Sciatic nerve (tissue), 2 donors: ENCODE measurements at regions not wholly inside any gene's neighbourhood (a gene's known extent, or its start where the extent isn't known, plus 50 kb on each side); places are given as distances from the start of the nearest gene placed in this dataset.
A peak's percentile ranks its signal among the peaks of the same experiment; 100 is the strongest.

Source experiments
- ATAC-seq: fragments of 200-7000 bp; cut with Tn5 transposase; one replicate; pipeline ENCODE4 v1.9.1; 2020; ENCODE audit warnings: mild to moderate bottlenecking, moderate library complexity
- DNase-seq: peaks from one replicate; pipeline ENCODE4 v3.0.0-alpha.2; 2020; ENCODE audit warnings: low spot score
- intact Hi-C: fragments of 100-400 bp; cut with DNase I; formaldehyde crosslinking; loops from one replicate; pipeline ENCODE4 v1.14.2; 2022
- donor health status: DM: no; HTN: no; CAD: no.
- donor health status: DM: no; HTN: no; CAD: no.

- intact Hi-C loops: no loop called here
- ATAC-seq (no peak), DNase-seq (no peak)
These were observed 51.4 kb upstream of the SEC61G start for GRCh38 chr7:54810401-54810800.

- DNase-seq (no peak), ATAC-seq (peak; percentile 88)
- intact Hi-C loops: no loop called here
These were observed 52.2 kb upstream of the SEC61G start for GRCh38 chr7:54811041-54811845.

DNA sequence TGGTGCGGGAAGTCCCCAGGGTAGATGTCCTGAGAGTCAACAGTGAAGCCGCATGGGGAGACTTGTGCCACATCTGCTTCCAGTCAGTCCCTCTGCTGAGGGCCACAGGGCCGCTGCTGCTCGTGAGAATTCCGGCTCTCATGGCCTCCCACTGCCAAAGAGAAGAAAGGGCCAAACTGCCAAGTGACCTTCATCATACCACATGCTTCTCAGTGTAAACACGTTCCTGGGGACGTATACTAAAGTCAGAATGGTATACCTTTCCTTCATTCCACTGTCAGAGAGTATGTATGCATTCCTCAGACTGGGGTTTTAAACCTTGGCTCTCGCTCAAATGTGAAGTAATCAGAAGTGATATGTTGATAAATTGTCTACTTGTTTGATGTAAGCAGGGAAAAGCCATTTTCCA, 52.8 kb upstream of the SEC61G start:
- ATAC-seq: peak; percentile 55
- intact Hi-C loops: no loop called here
- DNase-seq: no peak

DNA sequence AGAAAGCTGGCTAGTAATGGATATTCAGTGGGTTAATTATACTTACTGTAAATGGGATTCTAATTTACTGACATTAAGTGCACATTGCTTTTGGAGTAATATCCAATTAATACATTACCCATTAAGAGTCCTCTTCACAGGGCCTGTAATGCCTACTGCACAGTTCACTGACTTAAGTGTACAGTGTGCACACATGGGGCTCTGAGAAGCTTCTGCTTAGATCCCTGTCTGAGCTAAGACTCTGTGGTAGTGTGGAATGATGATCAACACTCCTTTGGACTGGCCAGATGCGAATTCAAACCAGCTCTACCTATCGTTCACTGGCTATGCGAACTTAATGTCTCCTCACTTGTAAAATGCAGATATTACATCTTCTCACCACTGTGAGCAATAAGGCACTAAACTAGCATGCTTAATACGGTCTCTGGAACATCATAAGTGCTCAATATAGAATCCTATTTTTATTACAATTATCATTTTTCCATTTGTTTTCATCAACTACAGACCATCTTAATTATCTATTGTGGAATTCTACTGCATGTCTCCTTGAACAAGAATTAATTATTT, 53.8 kb upstream of the SEC61G start:
- intact Hi-C loops: no loop called here
- peak; percentile 57 for ATAC-seq
- DNase-seq: no peak

DNA sequence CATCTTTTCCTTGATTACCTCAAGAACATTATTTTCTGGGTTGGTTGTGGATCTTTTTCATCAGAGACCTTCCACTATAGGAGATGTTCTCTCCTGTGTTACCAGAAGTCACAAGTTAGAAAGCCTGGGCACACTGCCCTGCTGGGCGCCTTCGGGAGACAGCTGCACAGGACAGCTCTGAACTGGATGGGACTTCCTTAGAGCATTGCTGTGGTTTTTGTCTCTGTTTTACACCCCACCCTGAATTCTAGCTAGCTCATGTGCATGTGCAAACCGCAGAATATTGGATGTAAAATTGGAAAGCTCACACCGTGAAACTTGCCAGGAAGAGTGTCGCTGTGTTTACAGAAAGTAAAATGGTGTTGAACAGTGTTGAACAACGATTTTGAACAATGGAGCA, 54.4 kb upstream of the SEC61G start:
- intact Hi-C loops: no loop called here
- DNase-seq (no peak), ATAC-seq (peak; percentile 89)

GRCh38 chr7:54814401-54814800, 55.4 kb upstream of the SEC61G start:
- DNase-seq (no peak), ATAC-seq (no peak)
- intact Hi-C loops: no loop called here

DNA sequence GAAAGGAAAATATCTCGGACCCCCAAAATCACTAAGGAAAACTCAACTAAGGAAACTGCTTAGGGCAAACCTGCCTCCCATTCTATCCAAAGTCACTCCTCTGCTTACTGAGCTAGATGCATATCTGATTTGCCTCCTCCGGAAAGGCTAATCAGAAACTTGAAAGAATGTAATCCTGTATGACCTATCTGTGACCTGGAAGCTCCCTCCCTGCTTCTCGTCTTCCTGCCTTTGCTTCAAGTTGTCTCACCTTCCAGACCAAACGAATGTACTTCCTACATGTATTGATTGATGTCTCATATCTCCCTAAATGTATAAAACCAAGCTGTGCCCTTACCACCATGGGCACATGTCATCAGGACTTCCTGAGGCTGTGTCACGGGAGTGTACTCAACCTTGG, 58.1 kb upstream of the SEC61G start:
- DNase-seq: no peak
- ATAC-seq: no peak
- intact Hi-C loops: no loop called here

GRCh38 chr7:54823776-54824175, 64.8 kb upstream of the SEC61G start:
- ATAC-seq (peak; percentile 76), DNase-seq (no peak)
- intact Hi-C loops: no loop called here

DNA sequence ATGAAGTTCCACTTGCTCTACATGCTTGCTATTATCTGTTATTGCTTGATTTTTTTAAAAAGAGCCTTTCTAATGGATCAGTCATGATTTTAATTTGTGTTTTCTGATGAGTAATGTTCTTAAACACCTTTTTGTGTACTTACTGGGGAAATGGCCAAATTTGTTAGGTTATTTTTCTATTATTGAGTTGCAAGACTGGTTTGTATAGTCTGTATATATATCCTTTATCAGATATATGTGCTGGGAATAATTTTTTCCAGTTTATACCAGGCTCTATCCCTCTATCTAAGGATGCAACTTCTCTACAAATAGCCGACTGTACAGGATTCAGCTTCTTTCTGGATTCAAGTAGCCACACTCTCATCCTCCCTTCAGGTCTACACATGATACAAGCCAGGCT, 65.6 kb upstream of the SEC61G start:
- ATAC-seq: no peak
- intact Hi-C loops: no loop called here

DNA sequence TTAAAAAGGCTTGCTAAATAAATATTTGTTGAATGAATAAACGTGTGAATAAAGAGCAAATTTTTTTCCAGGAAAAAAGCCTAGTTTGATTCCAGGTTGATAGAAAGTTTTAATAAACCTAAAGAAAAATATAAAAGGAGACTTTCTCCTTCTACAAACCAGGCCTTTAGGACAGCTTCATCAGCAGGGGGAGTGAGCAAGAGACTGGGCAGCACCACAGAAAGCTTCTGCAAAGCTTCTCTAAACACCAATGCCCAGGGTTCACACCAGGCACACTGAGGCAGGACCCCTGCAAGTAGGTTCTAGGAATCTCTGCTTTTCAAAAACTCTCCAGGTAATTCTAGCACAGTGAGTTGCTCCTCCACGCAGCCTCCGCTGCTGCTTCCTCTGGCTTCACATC, 66.4 kb upstream of the SEC61G start:
- ATAC-seq: no peak
- DNase-seq: no peak
- intact Hi-C loops: no loop called here

More for the DNA sequence above, 65.6 kb upstream of the SEC61G start:
- no peak for DNase-seq

DNA sequence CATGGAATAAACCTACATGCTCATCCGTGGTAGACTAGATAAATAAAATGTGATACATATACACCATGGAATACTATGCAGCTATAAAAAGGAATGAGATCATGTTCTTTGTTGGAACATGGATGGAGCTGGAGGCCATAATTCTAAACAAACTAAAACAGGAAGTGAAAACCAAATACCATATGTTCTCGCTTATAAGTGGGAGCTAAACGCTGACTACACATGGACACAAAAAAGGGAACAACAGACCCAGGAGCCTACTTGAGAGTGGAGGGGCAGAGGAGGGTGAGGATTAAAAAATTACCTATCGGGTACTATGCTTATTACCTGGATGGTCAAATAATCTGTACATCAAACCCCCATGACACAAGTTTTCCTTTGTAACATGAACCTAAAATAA, 68.7 kb upstream of the SEC61G start:
- no peak for ATAC-seq
- intact Hi-C loops: no loop called here

DNA sequence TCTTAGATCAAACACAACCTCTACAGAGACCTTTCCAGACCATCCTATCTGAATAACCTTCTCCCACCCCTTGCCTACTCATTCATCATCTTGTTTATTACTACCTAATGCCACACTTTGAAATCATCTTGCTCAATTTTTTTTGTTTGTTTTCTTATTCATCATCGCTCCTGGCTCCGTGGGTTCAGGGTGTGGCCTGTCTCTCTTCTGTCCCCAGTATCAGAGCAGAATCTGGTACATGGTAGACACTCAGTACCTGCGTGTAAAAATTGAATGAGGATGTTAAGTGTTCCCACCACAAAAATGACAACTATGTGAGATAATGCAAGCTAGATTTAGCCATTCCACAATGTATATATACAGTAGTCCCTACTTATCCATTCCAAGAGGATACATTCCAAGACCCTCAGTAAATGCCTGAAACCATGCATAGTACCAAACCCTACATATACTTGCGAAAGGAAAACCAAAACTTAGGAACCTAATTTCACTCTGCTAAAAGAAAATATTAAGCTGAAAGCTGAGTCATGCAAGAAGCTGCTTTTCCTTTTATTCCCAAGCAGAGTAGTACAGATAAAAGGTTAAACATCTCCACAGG, 72.1 kb upstream of the SEC61G start:
- intact Hi-C loops: no loop called here
- DNase-seq (no peak), ATAC-seq (no peak)

More for the DNA sequence above, 68.7 kb upstream of the SEC61G start:
- DNase-seq: no peak

- DNase-seq (no peak), ATAC-seq (no peak)
- intact Hi-C loops: no loop called here
These were observed 72.7 kb upstream of the SEC61G start for GRCh38 chr7:54831644-54832095.

GRCh38 chr7:54833001-54833467, 74.0 kb upstream of the SEC61G start:
- ATAC-seq: no peak
- intact Hi-C loops: no loop called here

DNA sequence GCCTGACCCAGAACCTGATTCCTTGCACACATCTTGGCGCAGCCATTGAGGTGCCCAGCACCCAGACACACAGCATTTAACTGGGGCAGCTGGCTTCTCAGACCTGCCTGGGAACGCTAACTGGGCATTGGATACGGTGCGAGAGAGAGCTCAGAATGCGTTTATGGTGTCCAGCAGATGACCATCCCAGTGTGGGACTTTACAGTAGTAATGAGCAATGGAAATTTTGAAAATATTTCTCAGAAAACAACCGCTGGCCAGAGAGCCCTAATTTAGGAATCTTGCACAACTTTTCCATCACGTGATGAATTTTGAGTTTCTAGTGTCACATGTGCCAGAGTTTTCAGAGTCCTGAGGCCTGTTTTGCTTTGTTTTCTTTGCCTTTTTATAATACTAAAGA, 78.2 kb upstream of the SEC61G start:
- intact Hi-C loops: no loop called here
- DNase-seq: no peak
- ATAC-seq: peak; percentile 90

More at GRCh38 chr7:54833001-54833467, 74.0 kb upstream of the SEC61G start:
- DNase-seq: no peak

DNA sequence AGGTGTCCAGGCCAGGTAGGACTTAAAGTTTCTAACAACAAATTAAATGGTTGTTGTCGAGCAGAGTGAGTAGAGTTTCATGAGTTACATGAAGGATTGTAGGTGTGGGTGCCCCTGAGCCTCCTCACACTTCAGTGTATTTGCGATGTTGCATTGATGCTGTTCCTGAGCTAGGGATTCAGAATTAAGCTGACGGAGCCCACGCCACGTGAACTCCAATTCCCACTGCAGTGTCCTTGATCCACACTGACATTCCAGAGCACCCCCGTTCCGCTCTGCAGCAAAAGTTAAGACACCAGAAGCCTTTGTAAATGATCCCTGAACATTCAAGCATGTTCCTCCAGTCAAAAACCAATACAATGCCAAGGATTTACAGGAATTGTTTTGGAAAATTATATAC, 78.8 kb upstream of the SEC61G start:
- intact Hi-C loops: no loop called here
- DNase-seq (no peak), ATAC-seq (no peak)

- intact Hi-C loops: no loop called here
- DNase-seq (no peak), ATAC-seq (no peak)
These were observed 79.3 kb upstream of the SEC61G start for GRCh38 chr7:54838175-54838910.

DNA sequence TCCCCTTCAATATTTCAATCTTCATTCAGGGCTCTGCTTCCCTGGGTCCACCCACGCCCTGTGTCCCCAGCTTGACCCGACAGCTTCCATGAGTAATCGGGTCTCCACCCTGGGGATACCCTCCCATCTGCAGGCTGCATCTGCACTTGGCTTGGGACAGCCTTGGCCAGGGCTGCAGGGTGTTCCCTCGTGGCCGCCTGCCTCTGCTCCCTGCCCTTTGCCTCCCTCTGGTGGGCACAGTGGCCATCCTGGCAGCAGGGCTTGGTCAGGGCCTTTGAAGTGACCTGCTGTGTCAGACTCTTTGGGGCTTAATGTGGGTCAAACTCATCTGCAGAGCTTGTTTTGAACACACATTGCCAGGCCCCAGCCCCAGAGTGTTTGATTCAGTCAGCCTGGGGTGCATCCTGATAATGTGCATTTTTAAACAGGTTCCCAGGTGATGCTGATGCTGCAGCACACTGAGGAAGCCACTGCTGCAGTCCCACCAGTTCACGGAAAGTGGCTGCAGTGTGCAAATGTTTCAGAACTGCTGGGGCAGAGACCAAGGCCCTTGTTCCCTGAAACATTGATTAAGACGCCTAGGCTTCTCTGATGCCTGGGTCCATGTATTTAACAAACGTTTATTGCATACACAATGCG, 80.7 kb upstream of the SEC61G start:
- DNase-seq: peak; percentile 76
- ATAC-seq: peak; percentile 74
- intact Hi-C loops: no loop called here
